ENCODE measurements at regions not wholly inside any gene's neighbourhood (a gene's known extent, or its start where the extent isn't known, plus 50 kb on each side); places are given as distances from the start of the nearest gene placed in this dataset.

GRCh38 chr3:5437783-5438323 is 250.3 kb downstream of the EDEM1 start:
- H3K27ac Mint-ChIP-seq (ENCODE audit: unreplicated experiment), result no peak overlapping the region
- H3K36me3 Mint-ChIP-seq (ENCODE audit: unreplicated experiment), result no peaks in the 10 kb centered on the region
- no peak for DNase-seq (ENCODE audit: extremely low spot score, unreplicated experiment)
- H3K9me3 Mint-ChIP-seq (ENCODE audit: unreplicated experiment), result peaks cover under 1% of the 10 kb centered on the region
- no peak for TF ChIP-seq CTCF (IDR thresholded peaks at IDR 0.05)
- H3K4me3 Mint-ChIP-seq (ENCODE audit: unreplicated experiment), result no peak overlapping the region
- H3K4me1 Mint-ChIP-seq (ENCODE audit: unreplicated experiment), result no peaks in the 10 kb centered on the region
- no peaks in the 10 kb centered on the region for H3K27me3 Mint-ChIP-seq (ENCODE audit: unreplicated experiment)

- DNase-seq (ENCODE audit: extremely low spot score, unreplicated experiment), result no peak
- Mint-ChIP-seq H3K9me3 (ENCODE audit: unreplicated experiment) (peaks cover 22% of the 10 kb centered on the region), H3K27ac (ENCODE audit: unreplicated experiment) (no peak overlapping the region), H3K4me3 (ENCODE audit: unreplicated experiment) (no peak overlapping the region), H3K27me3 (ENCODE audit: unreplicated experiment) (no peaks in the 10 kb centered on the region), H3K4me1 (ENCODE audit: unreplicated experiment) (no peaks in the 10 kb centered on the region), H3K36me3 (ENCODE audit: unreplicated experiment) (no peaks in the 10 kb centered on the region)
- no peak for TF ChIP-seq CTCF (IDR thresholded peaks at IDR 0.05)
Measured at GRCh38 chr3:5441401-5441800, 253.9 kb downstream of the EDEM1 start.

GRCh38 chr3:5442106-5442785 is 254.7 kb downstream of the EDEM1 start:
- H3K36me3 Mint-ChIP-seq (ENCODE audit: unreplicated experiment), result no peaks in the 10 kb centered on the region
- H3K4me1 Mint-ChIP-seq (ENCODE audit: unreplicated experiment), result no peaks in the 10 kb centered on the region
- H3K4me3 Mint-ChIP-seq (ENCODE audit: unreplicated experiment), result no peak overlapping the region

GRCh38 chr3:5442786-5443138 is 255.3 kb downstream of the EDEM1 start:
- H3K4me1 Mint-ChIP-seq (ENCODE audit: unreplicated experiment), result no peaks in the 10 kb centered on the region
- peaks cover 22% of the 10 kb centered on the region for H3K9me3 Mint-ChIP-seq (ENCODE audit: unreplicated experiment)
- H3K36me3 Mint-ChIP-seq (ENCODE audit: unreplicated experiment), result no peaks in the 10 kb centered on the region
- TF ChIP-seq CTCF (IDR thresholded peaks at IDR 0.05), result no peak
- no peaks in the 10 kb centered on the region for H3K27me3 Mint-ChIP-seq (ENCODE audit: unreplicated experiment)
- DNase-seq (ENCODE audit: extremely low spot score, unreplicated experiment), result no peak
- H3K27ac Mint-ChIP-seq (ENCODE audit: unreplicated experiment), result no peak overlapping the region
- H3K4me3 Mint-ChIP-seq (ENCODE audit: unreplicated experiment), result no peak overlapping the region

More at GRCh38 chr3:5442106-5442785, 254.7 kb downstream of the EDEM1 start:
- H3K9me3 Mint-ChIP-seq (ENCODE audit: unreplicated experiment), result peaks cover 22% of the 10 kb centered on the region
- TF ChIP-seq CTCF (IDR thresholded peaks at IDR 0.05), result no peak
- DNase-seq (ENCODE audit: extremely low spot score, unreplicated experiment), result no peak
- H3K27ac Mint-ChIP-seq (ENCODE audit: unreplicated experiment), result no peak overlapping the region
- H3K27me3 Mint-ChIP-seq (ENCODE audit: unreplicated experiment), result no peaks in the 10 kb centered on the region

GRCh38 chr3:5444253-5444652 is 256.7 kb downstream of the EDEM1 start:
- no peak overlapping the region for H3K27ac Mint-ChIP-seq (ENCODE audit: unreplicated experiment)
- DNase-seq (ENCODE audit: extremely low spot score, unreplicated experiment), result no peak
- peaks cover 22% of the 10 kb centered on the region for H3K9me3 Mint-ChIP-seq (ENCODE audit: unreplicated experiment)
- no peak overlapping the region for H3K4me3 Mint-ChIP-seq (ENCODE audit: unreplicated experiment)
- no peak for TF ChIP-seq CTCF (IDR thresholded peaks at IDR 0.05)
- no peaks in the 10 kb centered on the region for H3K27me3 Mint-ChIP-seq (ENCODE audit: unreplicated experiment)
- H3K4me1 Mint-ChIP-seq (ENCODE audit: unreplicated experiment), result no peaks in the 10 kb centered on the region
- H3K36me3 Mint-ChIP-seq (ENCODE audit: unreplicated experiment), result no peaks in the 10 kb centered on the region

Data from osteocyte (in vitro differentiated cells).